Activated CD4-positive, CD25-positive, alpha-beta regulatory T cell treated with anti-CD3 and anti-CD28 coated beads, Interleukin-2, amount 50 U/mL, for 16 hours (primary cell): ENCODE measurements at regions not wholly inside any gene's neighbourhood (a gene's known extent, or its start where the extent isn't known, plus 50 kb on each side); places are given as distances from the start of the nearest gene placed in this dataset.

Experiments
- DNase-seq: peaks from one replicate; pipeline ENCODE4 v3.0.0-alpha.2; 2020; ENCODE audit warnings: low read depth, low spot score

DNA sequence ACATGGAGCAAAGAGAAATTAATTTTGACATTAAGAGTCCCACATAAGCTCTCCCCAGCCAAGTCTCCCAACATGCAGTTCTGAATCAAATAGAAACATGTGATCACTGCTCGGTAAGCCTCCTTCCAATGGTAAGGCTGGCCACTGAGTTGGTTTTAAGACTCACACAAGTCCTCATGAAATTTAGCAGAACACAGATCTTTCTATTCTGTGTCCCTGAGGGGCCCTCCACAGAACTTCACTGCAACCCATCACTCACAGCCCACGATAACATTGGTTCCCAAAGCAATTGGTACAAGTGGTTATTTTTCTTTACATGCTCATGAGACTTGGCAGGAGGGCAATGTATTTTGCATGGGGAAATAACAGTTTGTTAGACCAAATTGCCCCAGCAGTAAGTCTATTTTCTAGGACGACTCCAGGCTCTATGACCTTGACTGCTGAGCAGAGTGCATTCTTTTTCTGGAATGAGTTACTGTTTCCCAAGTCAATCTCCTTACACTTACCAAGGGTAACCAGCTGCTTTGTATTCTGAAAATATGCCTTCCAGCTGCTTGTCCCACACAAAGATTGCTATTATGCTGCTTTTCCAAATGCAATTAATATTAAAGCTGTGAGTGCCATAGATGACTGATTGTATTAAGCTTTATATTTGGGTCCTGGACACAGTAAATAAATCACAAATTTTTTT is 142.3 kb upstream of the TANK start:
- DNase-seq = no peak

DNA sequence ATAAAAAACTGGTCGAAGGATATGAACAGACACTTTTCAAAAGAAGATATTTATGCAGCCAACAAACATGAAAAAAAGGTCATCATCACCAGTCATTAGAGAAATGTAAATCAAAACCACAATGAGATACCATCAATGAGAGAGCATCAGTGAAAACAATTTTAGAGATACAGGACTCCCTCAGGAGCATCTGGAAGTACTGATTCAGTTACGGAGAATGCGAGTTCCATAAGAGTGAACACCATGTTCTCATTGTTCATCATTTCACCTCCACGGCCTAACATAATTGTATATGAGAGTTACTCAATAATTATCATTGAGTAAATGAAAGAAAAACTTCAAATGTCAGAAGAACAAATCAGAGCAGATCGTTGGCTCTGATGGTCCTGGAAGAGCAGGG is 140.9 kb upstream of the TANK start:
- DNase-seq = no peak

DNA sequence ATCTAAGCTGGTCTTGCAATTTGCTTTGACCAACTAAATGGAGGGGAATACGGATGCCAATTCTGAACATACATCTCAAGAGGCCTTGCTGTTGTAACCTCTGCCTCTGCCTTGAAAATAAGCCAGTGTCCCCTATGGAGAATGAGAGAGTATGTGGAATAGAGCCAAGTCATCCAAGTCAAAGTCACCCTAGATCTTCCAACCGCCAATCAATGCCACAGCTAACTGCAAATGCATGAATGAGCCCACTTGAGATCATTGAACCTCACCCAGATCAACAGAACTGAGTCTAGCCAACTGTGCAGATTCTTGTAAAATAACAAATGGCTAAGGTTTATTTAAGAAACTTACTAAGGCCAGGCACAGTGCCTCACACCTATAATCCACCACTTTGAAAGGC is 139.8 kb upstream of the TANK start:
- no peak for DNase-seq

DNA sequence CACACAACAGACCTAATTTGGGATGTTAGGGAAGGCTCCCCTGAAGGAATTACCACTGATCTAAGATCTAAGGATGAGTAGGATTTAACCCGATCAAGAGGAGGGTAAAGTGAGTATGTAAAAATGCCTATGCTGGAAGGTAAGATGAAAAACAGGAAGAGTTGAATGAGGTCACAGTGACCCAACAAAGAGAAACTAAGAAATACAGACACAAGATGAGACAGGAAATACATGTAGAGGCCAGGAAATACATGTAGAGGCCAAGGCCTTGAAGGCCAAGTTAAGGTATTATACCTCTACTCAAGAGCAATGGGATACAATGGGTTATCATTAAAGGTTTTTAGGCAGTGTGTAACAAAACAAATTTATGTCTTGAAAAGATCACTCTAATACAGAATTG is 131.6 kb upstream of the TANK start:
- no peak for DNase-seq

DNA sequence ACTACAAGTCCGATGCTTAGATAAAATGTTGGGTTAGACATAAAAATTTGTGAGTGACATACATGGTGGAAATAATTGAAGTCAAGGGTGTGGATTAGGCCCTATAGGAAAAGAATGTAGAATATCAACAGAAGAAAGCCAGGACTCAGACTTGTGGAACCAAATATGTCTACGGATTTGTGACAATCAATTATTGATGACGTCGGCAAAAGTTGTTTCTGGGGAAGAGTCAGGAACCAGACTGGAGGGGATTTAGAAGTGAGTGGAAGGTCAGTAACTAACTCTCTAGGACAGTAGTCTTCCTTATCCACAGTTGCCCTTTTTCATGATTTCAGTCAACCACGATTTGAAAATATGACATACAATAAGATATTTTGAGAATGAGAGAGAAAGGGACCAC is 130.9 kb upstream of the TANK start:
- DNase-seq = no peak

DNA sequence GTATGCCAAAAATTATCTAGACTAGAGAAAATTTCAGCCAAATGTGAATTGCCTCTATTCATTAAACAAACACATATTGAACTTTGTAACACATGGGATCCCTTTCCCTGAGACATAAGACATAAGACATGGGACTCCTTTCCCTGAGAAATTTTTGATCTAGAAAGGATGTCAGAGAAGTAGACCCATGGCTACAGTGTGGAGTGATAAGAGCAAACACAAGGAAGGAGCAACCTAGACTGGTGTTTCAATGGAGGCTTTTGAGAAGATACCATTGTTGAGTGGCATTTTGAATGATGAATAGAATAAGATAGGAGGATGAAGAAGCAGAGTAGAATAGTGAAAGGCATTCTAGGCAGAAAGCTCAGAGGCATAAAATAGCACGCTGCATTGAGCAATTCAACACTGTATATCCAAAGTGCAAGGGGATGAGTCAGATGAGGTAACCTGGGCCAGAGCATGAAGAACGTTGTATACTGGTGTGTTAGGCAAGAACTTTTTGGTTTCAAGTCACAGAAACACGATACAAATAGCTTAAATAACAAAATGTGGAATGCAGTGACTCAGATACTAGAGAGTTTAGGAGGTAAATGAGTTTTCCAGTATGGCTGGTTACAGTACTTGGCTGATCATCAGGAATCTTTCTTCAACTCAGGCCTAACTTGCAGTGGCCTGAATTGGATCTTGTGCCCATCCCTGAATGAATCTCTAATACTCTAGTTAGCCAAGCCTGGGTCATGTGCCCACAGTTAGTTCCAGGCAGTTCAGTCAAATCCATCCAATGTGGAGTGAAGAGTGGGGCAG is 129.8 kb upstream of the TANK start:
- no peak for DNase-seq

DNA sequence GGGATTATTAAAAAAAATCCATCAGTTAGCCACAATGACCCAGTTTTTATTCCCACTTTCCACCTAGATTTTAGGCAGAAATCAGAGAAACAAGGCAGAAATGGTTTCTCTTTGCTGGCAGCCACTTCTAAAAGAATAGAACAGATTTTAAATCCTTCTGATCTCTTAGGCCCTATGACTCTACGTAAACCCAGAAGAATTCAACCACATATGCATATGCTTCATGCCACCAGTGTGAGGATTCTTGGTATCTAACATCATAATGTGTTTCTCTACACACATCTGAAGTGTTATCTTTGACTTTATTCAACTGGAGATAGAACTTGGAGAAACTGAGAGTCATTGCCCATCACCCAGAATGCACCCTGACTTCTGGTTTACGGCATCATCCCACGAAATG is 128.7 kb upstream of the TANK start:
- DNase-seq = no peak

DNA sequence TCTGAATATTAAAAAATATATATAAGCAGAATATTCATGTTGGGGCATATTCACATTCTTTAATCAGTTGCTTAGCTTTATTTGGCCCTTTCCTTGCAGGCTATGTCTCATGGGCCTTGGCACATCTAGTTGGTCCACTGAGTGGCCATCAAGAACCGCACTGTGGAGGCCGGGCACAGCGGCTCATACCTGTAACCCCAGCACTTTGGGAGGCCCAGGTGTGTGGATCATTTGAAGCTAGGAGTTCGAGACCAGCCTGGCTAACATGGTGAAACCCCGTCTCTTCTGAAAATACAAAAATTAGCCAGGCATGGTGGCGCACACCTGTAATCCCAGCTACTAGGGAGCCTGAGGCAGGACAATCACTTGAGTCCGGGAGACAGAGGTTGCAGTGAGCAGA is 127.6 kb upstream of the TANK start:
- DNase-seq = no peak

DNA sequence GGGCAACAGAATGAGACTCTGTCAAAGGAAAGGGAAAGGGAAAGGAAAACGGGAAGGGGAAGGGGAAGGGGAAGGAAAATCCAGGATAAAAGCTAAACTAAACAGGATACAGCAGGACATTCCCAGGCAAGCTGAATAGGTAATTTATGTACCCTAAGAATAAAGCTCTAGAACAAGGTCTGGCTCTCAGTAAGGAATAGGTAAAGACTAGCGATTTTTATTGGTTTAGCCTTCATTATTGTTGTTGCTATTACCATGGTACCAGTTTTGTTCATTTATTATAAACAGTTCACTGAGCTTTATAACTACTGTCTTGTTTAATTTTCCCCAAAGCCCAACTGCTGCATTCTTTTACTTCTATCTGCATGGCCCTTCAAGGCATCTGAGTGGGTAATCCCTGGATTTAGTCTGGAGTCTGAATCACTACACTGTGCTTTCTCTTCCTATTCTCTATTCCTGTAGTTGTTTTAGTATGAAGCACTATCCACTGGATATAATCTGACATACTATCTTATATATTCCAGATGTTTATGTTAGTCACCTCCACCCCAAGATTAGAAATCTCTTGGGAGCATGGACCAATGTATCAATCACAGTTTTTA is 127.1 kb upstream of the TANK start:
- no peak for DNase-seq

DNA sequence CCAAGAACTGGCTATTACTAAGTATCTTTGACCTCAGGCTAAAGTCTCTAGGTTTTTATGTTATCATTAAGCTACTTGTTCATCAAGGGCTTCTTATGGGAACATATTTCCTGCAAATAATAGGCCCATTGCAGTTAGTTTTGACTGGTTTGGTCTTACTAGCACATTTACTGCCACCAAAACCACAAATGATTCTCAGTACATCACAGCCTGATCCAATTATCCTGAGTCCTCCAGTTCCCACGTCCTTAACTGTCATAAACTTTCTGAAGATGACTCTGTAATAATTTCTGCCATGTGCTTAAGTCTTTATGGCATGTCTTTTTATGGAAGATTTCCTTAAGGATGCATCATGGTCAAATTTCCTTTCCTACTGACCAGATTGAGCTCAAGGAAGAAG is 123.3 kb upstream of the TANK start:
- no peak for DNase-seq

DNA sequence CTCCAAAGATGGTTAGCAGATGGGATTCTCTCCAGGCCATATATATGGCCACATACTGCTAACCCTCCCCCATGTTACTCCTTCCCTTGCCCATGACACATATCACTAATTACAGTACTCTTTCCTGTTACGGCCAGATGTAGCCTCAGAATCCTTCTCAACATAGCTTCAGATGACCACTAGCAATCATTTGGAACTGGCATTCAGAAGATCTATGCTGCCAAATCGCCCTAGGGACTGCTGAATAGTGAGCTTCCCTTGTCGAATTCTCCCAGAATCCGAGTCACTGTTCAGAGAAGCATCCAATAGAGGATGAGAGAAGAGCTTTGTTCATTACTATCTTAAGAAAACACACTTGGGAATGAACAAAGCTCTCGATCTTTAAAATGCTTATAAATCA is 121.2 kb upstream of the TANK start:
- DNase-seq = no peak

DNA sequence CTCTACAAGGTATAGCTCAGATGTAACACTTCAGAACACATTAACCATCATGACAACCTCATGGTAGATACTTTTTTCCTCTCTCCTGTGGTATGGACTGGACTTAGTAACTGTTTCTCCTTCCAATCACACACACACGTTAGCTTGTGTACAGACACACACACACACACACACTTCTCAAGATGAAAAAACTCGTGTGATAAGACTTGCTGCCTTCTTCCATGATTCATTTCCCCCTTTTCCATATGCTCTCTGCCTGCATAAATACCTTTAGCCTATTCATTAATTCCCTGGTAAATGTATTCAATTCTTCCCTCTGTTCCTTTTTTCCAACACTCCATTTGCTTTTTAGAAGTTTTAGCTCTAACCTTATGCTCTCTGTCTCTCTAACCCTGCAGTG is 118.9 kb upstream of the TANK start:
- no peak for DNase-seq

DNA sequence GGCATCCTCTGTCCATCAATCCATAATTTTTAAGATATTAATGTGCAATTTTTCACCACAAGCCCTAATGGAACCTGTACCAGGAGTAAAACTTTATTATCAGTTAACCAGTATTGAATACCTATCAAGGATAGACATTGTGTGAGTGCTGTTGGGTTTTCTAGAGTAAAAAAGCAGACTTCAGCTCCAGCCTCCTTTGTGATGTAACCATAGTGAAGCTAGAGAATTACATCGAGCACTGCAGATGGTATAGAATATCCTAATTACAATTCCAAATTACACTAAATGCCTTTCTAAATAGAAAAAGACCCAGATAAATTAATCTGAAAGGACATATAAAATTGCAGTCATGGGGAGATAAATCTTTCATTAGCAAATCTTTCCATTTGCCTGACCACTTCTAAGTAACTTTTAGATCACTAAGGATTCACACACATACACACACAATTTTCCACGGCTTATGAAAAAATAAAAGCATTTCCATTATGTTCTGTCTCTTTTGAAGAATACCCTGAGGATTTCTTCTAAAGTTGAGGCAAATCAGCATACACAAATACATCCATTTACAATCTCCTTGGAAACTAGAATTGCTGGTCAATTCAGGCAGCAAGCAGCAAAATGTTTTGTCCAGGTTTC is 117.1 kb upstream of the TANK start:
- DNase-seq = no peak

DNA sequence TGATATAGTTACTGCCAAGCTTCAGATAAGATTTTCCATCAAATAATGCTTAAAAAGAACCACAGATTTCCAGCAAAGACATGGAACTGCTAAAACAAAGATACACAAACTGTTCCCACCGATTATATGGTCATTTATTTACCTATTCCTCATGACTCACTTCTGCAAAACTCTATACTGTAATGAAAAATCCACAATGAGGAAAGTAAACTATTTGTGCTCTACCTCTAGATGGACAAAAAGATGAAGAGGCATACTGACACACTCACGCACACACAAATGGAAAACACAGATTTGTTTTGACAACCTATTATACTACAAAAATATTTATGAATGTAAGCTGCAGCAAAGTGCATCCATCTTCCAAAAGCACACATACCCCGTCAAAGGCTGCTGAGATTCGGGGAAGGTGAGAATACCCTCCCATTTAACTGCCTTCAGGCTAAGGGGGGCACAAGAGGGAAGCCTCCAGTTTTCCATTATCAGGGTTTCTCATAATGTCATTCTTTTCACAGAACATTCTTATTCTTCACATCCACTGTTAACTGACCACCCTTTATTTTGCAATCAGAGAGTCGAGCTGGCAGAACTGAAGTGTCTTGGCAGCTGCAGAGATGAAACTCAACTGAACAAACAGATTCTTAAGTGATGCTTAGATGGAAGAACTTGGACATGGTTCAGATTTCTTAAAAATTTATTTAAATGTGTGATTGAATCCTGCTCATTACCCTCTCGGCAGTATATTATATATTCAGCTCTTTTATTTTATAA is 115.9 kb upstream of the TANK start:
- no peak for DNase-seq

DNA sequence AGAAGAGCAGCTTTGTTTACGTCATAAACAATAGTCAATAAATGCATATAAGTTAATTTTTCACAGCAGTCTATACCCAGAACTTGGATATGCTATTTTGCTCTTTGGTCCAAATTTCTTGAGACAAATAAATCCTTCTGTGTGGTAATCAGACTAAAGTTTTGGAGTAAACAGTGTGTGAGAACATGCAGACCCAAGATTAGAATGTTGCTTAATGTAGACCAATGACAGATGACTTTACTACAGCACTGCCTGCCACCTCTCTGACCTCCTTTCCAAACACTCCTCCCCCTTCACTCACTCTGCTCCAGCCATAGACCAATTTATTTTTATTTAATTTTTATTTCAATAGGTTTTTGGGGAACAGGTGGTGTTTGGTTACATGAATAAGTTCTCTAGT is 115.3 kb upstream of the TANK start:
- DNase-seq = no peak

DNA sequence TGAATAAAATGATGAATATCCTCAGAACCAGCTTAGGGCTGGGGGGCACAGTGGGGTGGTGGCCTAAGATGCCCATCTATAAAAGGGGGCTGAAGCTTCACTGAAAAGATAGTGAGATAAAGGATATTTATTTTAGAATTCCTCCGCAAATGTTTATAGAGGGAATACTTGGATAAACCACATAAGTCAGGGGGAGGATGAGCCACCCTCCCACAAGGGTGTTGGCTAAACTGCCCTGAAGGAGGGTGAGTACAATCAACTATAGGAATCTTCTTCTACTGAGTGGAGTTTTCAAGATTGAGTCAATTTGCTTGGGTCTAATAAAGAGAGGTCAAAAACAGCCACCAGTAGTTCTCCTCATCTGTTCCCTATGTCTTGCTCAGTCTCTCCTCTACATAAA is 114.5 kb upstream of the TANK start:
- DNase-seq = no peak

DNA sequence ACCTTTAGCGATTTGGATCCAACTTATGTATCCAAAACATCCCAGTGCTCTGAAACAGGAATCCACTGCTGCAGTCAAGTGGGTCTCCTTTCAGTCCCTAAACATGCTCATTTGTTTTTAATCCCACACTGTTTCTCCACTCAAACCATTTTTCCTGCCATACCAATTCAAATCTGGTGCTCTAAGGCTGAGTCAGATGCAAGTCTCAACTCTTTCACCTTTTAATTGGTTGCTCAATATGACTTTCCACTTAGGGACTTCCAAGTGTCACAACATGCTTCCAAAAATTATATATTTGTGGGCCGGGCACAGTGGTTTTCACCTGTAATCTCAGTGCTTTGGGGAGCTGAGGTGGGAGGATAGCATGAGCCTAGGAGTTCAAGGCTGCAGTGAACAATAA is 113.4 kb upstream of the TANK start:
- no peak for DNase-seq

DNA sequence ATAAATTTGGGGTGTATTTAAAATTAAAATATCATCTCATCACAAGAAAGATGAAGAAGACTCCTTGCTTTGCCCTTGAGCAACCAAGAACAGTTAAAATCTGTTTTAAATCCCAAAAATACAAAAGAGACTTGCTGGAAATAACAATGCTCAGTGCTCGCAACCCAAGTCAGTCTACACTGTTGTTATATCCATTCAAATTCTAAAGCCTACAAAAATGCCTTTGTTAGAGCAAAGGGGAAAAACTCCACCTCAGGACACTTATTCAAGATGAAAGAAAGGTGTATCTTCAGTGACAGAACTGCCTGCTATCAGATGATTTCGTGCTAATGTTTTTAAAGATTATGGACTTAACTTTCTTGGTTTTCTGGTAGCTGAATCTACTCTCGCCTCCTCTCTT is 111.9 kb upstream of the TANK start:
- DNase-seq = no peak

DNA sequence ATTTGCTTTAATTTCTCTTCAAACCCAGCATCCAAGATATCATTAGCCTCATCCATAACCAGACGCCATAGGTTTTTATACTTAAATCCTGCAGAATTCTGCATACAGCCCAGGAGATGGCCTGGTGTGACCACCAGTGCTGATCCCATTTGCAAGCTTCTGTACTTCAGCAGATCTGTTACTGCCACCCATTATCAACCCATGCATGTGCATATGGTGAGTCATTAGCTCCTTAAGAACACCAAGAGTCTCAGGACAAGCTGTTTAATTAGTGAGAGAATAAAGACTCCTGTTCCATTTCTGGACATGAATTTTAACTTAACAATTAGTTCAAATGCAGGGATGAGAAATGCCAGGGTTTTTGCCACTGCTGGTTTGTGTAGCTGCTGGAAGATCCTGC is 110.7 kb upstream of the TANK start:
- DNase-seq = no peak

DNA sequence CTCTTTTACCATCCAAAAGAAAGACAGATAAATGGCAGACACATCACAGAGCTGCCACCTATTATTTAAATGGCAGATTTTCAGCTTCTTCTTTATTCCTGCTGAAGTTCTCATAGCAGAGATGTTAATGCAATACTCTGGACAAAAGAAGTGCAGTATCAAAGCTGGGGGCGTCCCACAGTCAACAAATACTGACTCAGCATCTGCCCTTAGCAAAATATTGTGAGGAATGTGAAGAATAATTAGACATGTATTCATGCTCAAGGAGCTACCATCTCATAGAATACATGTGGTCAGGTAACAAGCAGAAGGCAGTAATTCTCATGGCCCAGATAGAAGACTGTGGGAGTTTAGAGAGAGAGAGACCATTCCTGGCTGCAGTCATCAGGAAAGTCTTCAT is 108.0 kb upstream of the TANK start:
- DNase-seq = no peak

DNA sequence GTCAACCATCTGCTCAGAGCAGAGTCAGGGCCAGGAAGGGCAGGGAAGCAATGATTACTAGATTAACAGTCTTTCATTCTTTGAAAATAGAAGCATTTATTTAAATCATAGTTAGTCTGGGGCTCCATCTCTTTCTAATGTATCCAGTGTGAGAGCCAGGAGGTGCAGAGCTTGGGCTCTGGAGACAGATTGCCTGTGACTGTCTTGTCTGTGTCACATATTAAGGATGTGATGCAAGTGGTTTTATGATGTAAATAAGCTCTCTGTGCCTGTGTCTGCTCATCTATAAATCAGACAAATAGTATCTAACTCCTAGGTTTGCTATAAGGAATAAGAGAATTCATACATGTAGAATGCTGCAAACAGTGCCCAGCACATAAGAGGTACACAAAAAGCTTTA is 104.9 kb upstream of the TANK start:
- DNase-seq = no peak

DNA sequence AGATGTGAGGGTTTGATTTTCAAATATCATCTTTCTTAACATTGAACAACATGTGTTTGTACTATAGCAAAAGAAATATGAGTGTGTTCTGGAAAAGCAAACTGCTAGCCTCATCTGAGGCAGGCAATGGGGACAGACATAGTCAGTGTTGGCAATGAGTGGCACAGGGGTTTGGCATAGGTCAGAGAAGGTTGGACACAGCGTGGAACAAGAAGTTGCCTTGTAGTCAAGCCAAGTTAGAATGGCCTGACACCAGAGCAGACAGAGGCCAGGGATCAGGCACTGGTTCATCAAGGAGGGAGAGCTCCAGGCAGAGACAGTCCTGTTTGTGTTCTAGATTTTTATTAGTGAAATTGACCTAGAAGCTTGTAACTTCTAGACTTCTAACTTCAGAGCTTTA is 100.8 kb upstream of the TANK start:
- DNase-seq = no peak
